WTC11 (cell line): ENCODE measurements at regions not wholly inside any gene's neighbourhood (a gene's known extent, or its start where the extent isn't known, plus 50 kb on each side); places are given as distances from the start of the nearest gene placed in this dataset.

Experiments
- ATAC-seq: fragments of 200-7000 bp; cut with Tn5 transposase; 2 replicates; pipeline ENCODE4 v1.10.0; 2021; ENCODE audit warnings: mild to moderate bottlenecking, moderate library complexity
- CTCF ChIA-PET: fragments of 300-600 bp; sonication (Branson Sonifier 250); formaldehyde crosslinking; loops from one replicate; lab custom pipeline; 2021; ENCODE audit warnings: antibody characterized with exemption; lab: Charles Lee
- POLR2A ChIA-PET: fragments of 350-600 bp; sonication (Branson Sonifier 250); formaldehyde crosslinking; loops from one replicate; lab custom pipeline; 2021; ENCODE audit warnings: antibody characterized with exemption; lab: Charles Lee
- DNase-seq: peaks from one replicate; pipeline ENCODE4 v3.0.0; 2021; ENCODE audit warnings: low spot score
- H3K27ac Mint-ChIP-seq: 2 replicates; pipeline ENCODE4 v1.8.0; 2021; ENCODE audit warnings: mixed read lengths
- H3K27me3 Mint-ChIP-seq: 2 replicates; pipeline ENCODE4 v1.8.0; 2021; ENCODE audit warnings: low read depth, mild to moderate bottlenecking, moderate library complexity, mixed read lengths
- H3K36me3 Mint-ChIP-seq: 2 replicates; pipeline ENCODE4 v1.8.0; 2021; ENCODE audit warnings: mixed read lengths
- H3K4me1 Mint-ChIP-seq: 2 replicates; pipeline ENCODE4 v1.8.0; 2022; ENCODE audit warnings: mixed read lengths
- H3K4me3 Mint-ChIP-seq: 2 replicates; pipeline ENCODE4 v1.8.0; 2021; ENCODE audit warnings: mild to moderate bottlenecking, moderate library complexity, mixed read lengths
- H3K9me3 Mint-ChIP-seq: 2 replicates; pipeline ENCODE4 v1.8.0; 2021; ENCODE audit warnings: mixed read lengths
- AFF4 ChIP-seq: sonication (generic); formaldehyde crosslinking; IDR thresholded peaks from 2 replicates; pipeline ENCODE4 v1.8.1; 2023; ENCODE audit warnings: mild to moderate bottlenecking, missing genetic modification reagents, borderline replicate concordance
- AR ChIP-seq: fragments of 250-450 bp; sonication (Bioruptor Pico); IDR thresholded peaks from 2 replicates; pipeline ENCODE4 v1.9.0; 2021; ENCODE audit warnings: mild to moderate bottlenecking
- CBFB ChIP-seq: sonication (generic); formaldehyde crosslinking; IDR thresholded peaks from 2 replicates; pipeline ENCODE4 v1.8.1; 2022; ENCODE audit warnings: mild to moderate bottlenecking, low read depth, missing genetic modification reagents
- CTCF ChIP-seq: fragments of 200-600 bp; IDR thresholded peaks from 2 replicates; pipeline ENCODE4 v1.8.0; 2022; ENCODE audit warnings: antibody characterized with exemption
- ELF4 ChIP-seq: sonication (generic); formaldehyde crosslinking; IDR thresholded peaks from 2 replicates; pipeline ENCODE4 v1.8.1; 2022; ENCODE audit warnings: low read depth, mild to moderate bottlenecking, moderate library complexity, missing genetic modification reagents
- HMGXB4 ChIP-seq: sonication (generic); formaldehyde crosslinking; IDR thresholded peaks from 2 replicates; pipeline ENCODE4 v1.8.1; 2023; ENCODE audit warnings: mild to moderate bottlenecking, moderate library complexity, missing genetic modification reagents
- MYBL2 ChIP-seq: sonication (generic); formaldehyde crosslinking; IDR thresholded peaks from 2 replicates; pipeline ENCODE4 v1.8.1; 2023; ENCODE audit warnings: mild to moderate bottlenecking, moderate library complexity, missing genetic modification reagents
- TCF7 ChIP-seq: sonication (generic); formaldehyde crosslinking; IDR thresholded peaks from 2 replicates; pipeline ENCODE4 v1.8.0; 2022; ENCODE audit warnings: mild to moderate bottlenecking, low read depth, missing genetic modification reagents, moderate library complexity
- ZBTB43 ChIP-seq: sonication (generic); formaldehyde crosslinking; IDR thresholded peaks from 2 replicates; pipeline ENCODE4 v1.8.1; 2023; ENCODE audit warnings: mild to moderate bottlenecking, missing genetic modification reagents
- ZNF281 ChIP-seq: sonication (generic); formaldehyde crosslinking; IDR thresholded peaks from 2 replicates; pipeline ENCODE4 v1.8.0; 2023; ENCODE audit warnings: mild to moderate bottlenecking, missing genetic modification reagents
- ZNF416 ChIP-seq: fragments of 250-450 bp; sonication (Bioruptor Pico); IDR thresholded peaks from 2 replicates; pipeline ENCODE4 v1.9.0; 2021; ENCODE audit warnings: mild to moderate bottlenecking, inconsistent platforms
- ZNF671 ChIP-seq: fragments of 250-450 bp; sonication (Bioruptor Pico); IDR thresholded peaks from 2 replicates; pipeline ENCODE4 v1.8.0; 2021; ENCODE audit warnings: mild to moderate bottlenecking

- Mint-ChIP-seq H3K4me3 (no peak overlapping the region), H3K27ac (no peak overlapping the region), H3K4me1 (no peaks in the 10 kb centered on the region; the same call in 1 of the 2 replicates), H3K36me3 (no peaks in the 10 kb centered on the region), H3K27me3 (peaks cover 3% of the 10 kb centered on the region), H3K9me3 (peaks cover 5% of the 10 kb centered on the region)
- no peak for ATAC-seq
- no peak for DNase-seq
- ChIA-PET POLR2A (no interaction called here), CTCF (no interaction called here)
- TF ChIP-seq ZNF416 (CRISPR knock-in tag) (no peak), TCF7 (CRISPR knock-in tag) (no peak), MYBL2 (CRISPR knock-in tag) (no peak), ZNF281 (CRISPR knock-in tag) (no peak), ELF4 (CRISPR knock-in tag) (no peak), AR (CRISPR knock-in tag) (no peak), ZBTB43 (CRISPR knock-in tag) (no peak)
Measured at GRCh38 chr22:26996154-26996553, 338.8 kb downstream of the MIAT start.

- Mint-ChIP-seq H3K9me3 (no peaks in the 10 kb centered on the region), H3K4me3 (no peak overlapping the region), H3K36me3 (no peaks in the 10 kb centered on the region), H3K4me1 (peaks cover 15% of the 10 kb centered on the region), H3K27me3 (peaks cover 3% of the 10 kb centered on the region), H3K27ac (no peak overlapping the region)
- ChIA-PET CTCF (no interaction called here), POLR2A (no interaction called here)
- TF ChIP-seq CTCF (no peak), HMGXB4 (CRISPR knock-in tag) (no peak), AFF4 (CRISPR knock-in tag) (no peak), ZNF281 (CRISPR knock-in tag) (no peak), ZNF671 (CRISPR knock-in tag) (no peak), CBFB (CRISPR knock-in tag) (no peak)
- ATAC-seq: no peak
- no peak for DNase-seq
Measured at GRCh38 chr22:26998129-26998528, 340.7 kb downstream of the MIAT start.
